SK-N-SH treated with all-trans-retinoic acid at 6 μM for 48 hours (cell line): ENCODE measurements at regions not wholly inside any gene's neighbourhood (a gene's known extent, or its start where the extent isn't known, plus 50 kb on each side); places are given as distances from the start of the nearest gene placed in this dataset.

Experiments used
- CREB5 ChIP-seq: fragments of 250-450 bp; sonication (Bioruptor Pico); IDR thresholded peaks from 2 replicates; pipeline ENCODE4 v1.5.1; 2020; ENCODE audit warnings: low read depth, mild to moderate bottlenecking, moderate library complexity
- PATZ1 ChIP-seq: fragments of 250-450 bp; sonication (Bioruptor Pico); IDR thresholded peaks from 2 replicates; pipeline ENCODE4 v1.8.0; 2020; ENCODE audit warnings: mild to moderate bottlenecking, moderate library complexity, borderline replicate concordance
- POU6F1 ChIP-seq: fragments of 250-450 bp; sonication (Bioruptor Pico); IDR thresholded peaks from 2 replicates; pipeline ENCODE4 v1.8.0; 2021; ENCODE audit warnings: low read depth, mild to moderate bottlenecking, moderate library complexity, borderline replicate concordance
- RARB ChIP-seq: fragments of 250-450 bp; sonication (Bioruptor Pico); IDR thresholded peaks from 2 replicates; pipeline ENCODE4 v1.8.0; 2021; ENCODE audit warnings: mild to moderate bottlenecking, moderate library complexity
- ZFP30 ChIP-seq: fragments of 450-650 bp; formaldehyde crosslinking; IDR thresholded peaks from 2 replicates; pipeline ENCODE4 v1.5.0; 2022; ENCODE audit warnings: mild to moderate bottlenecking, moderate library complexity

GRCh38 chr13:75175575-75175974 lies 306.4 kb downstream of the TBC1D4 start:
- no peak for TF ChIP-seq POU6F1 (CRISPR knock-in tag)
- no peak for TF ChIP-seq ZFP30 (CRISPR knock-in tag)
- TF ChIP-seq CREB5 (CRISPR knock-in tag), result no peak
- no peak for TF ChIP-seq PATZ1
- TF ChIP-seq RARB, result no peak
